ENCODE measurements at regions not wholly inside any gene's neighbourhood (a gene's known extent, or its start where the extent isn't known, plus 50 kb on each side); places are given as distances from the start of the nearest gene placed in this dataset.

- no peak for TF ChIP-seq POLR2A (IDR thresholded peaks at IDR 0.05)
- TF ChIP-seq CTCF (IDR thresholded peaks at IDR 0.05): no peak
These were observed 331.0 kb downstream of the EPHA4 start for GRCh38 chr2:221241072-221241471.
